Erythroblast (primary cell): ENCODE measurements at regions not wholly inside any gene's neighbourhood (a gene's known extent, or its start where the extent isn't known, plus 50 kb on each side); places are given as distances from the start of the nearest gene placed in this dataset.

Experiments used
- DNase-seq, 2 experiments: peaks; one replicate each; lab custom pipeline; 2025; lab: John Stamatoyannopoulos, UW
- GATA1 ChIP-seq: IDR thresholded peaks from 2 replicates; pipeline ENCODE4 v1.6.1; 2011; ENCODE audit warnings: low read depth, mild to moderate bottlenecking, control low read depth, low read length, moderate library complexity
- POLR2A ChIP-seq: IDR thresholded peaks from 2 replicates; pipeline ENCODE4 v1.6.1; 2011; ENCODE audit warnings: mild to moderate bottlenecking, low read length

DNA sequence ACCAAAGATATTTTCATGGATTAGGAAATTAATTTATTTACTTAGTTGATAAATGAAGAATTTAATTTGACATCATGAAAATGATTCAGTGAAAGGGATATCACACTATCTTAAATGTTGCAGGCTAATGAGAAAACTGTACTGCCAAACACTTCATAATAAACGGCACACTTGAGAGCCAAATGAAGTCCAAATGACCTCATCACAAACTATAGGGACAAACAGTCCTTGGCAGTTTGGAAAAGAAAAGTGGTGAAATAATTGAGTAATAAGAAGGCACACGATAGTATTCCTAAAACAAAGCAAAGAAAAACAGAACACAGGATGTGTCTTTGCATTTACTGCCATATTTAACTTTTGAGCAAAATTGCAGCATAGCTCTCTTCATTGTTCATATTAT is 116.9 kb upstream of the TLR4 start:
- TF ChIP-seq GATA1 = no peak
- TF ChIP-seq POLR2A = no peak
- no peak for DNase-seq

- TF ChIP-seq POLR2A = no peak
- no peak for TF ChIP-seq GATA1
- DNase-seq = no peak
These were observed 130.1 kb upstream of the TLR4 start for GRCh38 chr9:117574099-117574498.

- TF ChIP-seq POLR2A (no peak), GATA1 (no peak)
- no peak for DNase-seq
These were observed 139.4 kb upstream of the TLR4 start for GRCh38 chr9:117564839-117565238.

DNA sequence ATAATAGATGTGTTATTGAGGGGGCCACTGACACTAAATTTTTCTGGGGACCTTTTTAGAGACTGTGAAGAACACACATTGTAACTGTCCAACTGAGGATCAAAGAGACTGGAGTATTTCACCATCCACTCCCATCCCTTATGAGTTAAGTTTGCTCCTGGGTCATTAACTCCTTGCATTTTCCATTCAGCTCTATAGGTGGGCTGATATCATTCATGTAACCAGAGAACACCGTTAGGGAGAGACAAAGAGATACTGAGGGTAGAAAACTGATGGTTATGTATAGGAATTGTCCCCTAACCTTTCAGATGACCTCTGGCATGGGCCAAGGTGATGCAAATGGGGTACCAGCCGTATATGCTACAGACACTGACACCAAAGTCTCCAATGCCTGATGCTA is 142.4 kb upstream of the TLR4 start:
- DNase-seq = no peak
- TF ChIP-seq GATA1 (no peak), POLR2A (no peak)

GRCh38 chr9:117555964-117556629 is 141.2 kb upstream of the ASTN2 start:
- peak; percentile 26 to 54 for DNase-seq
- TF ChIP-seq POLR2A = no peak
- no peak for TF ChIP-seq GATA1

- TF ChIP-seq POLR2A (no peak), GATA1 (no peak)
- DNase-seq = no peak
These were observed 138.0 kb upstream of the ASTN2 start for GRCh38 chr9:117552811-117553210.

- TF ChIP-seq POLR2A = no peak
- TF ChIP-seq GATA1 = no peak
- DNase-seq = no peak
These were observed 136.3 kb upstream of the ASTN2 start for GRCh38 chr9:117551171-117551570.

DNA sequence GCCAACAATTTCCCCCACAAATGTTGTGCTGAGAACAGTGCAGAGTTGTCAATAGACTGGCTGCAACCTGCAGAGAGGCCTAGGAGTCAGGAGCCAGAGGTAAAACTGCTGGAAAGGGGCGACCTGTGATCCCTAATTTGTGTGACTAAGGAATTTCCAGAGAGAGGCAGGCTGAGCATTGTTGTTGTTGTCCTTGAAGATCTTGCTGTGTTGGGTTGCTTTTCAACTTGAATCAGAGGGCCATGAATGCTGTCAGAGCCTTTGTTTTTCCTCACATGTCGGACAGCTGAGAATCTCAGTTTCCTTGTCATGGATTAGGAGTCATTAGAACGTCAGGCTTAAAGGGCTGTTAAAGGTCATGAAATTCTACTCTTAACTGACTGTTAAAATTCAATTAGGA is 134.6 kb upstream of the ASTN2 start:
- TF ChIP-seq POLR2A = no peak
- TF ChIP-seq GATA1 = no peak
- no peak for DNase-seq

DNA sequence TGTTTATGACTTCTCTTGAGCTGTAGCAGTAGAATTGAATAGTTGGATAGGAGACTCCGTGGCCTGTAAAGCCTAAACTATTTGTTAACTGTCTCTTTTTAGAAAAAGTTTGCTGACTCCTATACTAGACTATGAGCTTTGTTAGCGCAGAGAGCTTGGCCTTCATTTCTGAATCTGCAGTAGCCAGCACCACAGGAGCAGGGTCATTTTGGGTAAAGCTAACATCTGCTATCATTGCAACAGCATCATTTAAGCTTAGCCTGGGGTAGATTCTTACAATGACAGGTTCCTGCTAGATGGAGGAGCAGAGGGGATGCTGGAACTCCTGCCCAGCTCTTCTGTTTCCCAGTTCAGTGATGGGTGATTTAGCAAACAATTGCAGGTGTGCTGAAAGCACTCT is 133.7 kb upstream of the ASTN2 start:
- TF ChIP-seq GATA1 (no peak), POLR2A (no peak)
- DNase-seq = no peak

GRCh38 chr9:117547904-117548303 is 133.0 kb upstream of the ASTN2 start:
- TF ChIP-seq GATA1 (no peak), POLR2A (no peak)
- DNase-seq = no peak

- DNase-seq = no peak
- TF ChIP-seq POLR2A (no peak), GATA1 (no peak)
These were observed 132.2 kb upstream of the ASTN2 start for GRCh38 chr9:117546894-117547678.

GRCh38 chr9:117545846-117546245 is 131.0 kb upstream of the ASTN2 start:
- no peak for DNase-seq
- no peak for TF ChIP-seq POLR2A
- TF ChIP-seq GATA1 = no peak

- TF ChIP-seq POLR2A (no peak), GATA1 (no peak)
- DNase-seq = no peak
These were observed 128.2 kb upstream of the ASTN2 start for GRCh38 chr9:117543089-117543488.

- no peak for TF ChIP-seq POLR2A
- TF ChIP-seq GATA1 = no peak
- no peak for DNase-seq
These were observed 127.2 kb upstream of the ASTN2 start for GRCh38 chr9:117542021-117542420.

GRCh38 chr9:117541181-117541580 is 126.3 kb upstream of the ASTN2 start:
- DNase-seq = no peak
- no peak for TF ChIP-seq POLR2A
- TF ChIP-seq GATA1 = no peak
